HCT116 (cell line): ENCODE measurements at regions not wholly inside any gene's neighbourhood (a gene's known extent, or its start where the extent isn't known, plus 50 kb on each side); places are given as distances from the start of the nearest gene placed in this dataset.

Experiments
- ATAC-seq: fragments of 200-7000 bp; cut with Tn5 transposase; 2 replicates; pipeline ENCODE4 v1.9.1; 2020; ENCODE audit warnings: mild to moderate bottlenecking, moderate library complexity
- BruUV-seq: library from RNA; stranded (reverse); fragments of 400-500 nt; replicated peaks from 2 replicates; lab custom pipeline; 2021; lab: Mats Ljungman, UMichigan
- CTCF ChIA-PET: fragments of 300-600 bp; sonication (Branson Sonifier 250); formaldehyde crosslinking; loops from one replicate; lab custom pipeline; 2021; ENCODE audit warnings: antibody characterized with exemption; lab: Charles Lee
- POLR2A ChIA-PET: fragments of 300-600, 350-600 bp; sonication (Branson Sonifier 250); formaldehyde crosslinking; loops from one replicate; lab custom pipeline; 2021; ENCODE audit warnings: antibody characterized with exemption; lab: Charles Lee
- RAD21 ChIA-PET, 2 experiments: fragments of 300-600 bp; sonication (Branson Sonifier 250); formaldehyde crosslinking; loops; one replicate each; lab custom pipeline; 2023; ENCODE audit warnings: low total read pairs in 2 of 2; ENCODE audit not compliant: uncharacterized antibody in 2 of 2, unreplicated experiment in 2 of 2, low non-redundant PET in 1 of 2; lab: Charles Lee
- DNase-seq: peaks from one replicate; pipeline ENCODE4 v3.0.0-alpha.2; 2010; ENCODE audit warnings: low read depth, low spot score
- H2AFZ ChIP-seq: fragments of 200-600 bp; shearing (Covaris generic), sonication (generic); 2 replicates; pipeline ENCODE4 v1.6.1; 2017; ENCODE audit warnings: low read depth, mixed run types, mixed read lengths, antibody characterized with exemption, low read length; ENCODE audit not compliant: poor library complexity, severe bottlenecking
- H3K27ac ChIP-seq: 2 replicates; pipeline ENCODE4 v1.5.1; 2012; ENCODE audit warnings: low read depth, low read length
- H3K27me3 ChIP-seq: fragments of 200-600 bp; sonication (generic); 2 replicates; pipeline ENCODE4 v1.6.1; 2016; ENCODE audit warnings: mixed run types, low read length, mixed read lengths; ENCODE audit not compliant: insufficient read depth
- H3K36me3 ChIP-seq, 2 experiments: fragments of 200-500 bp in 1 of 2; fragments of 200-600 bp in 1 of 2; sonication (Bioruptor generic) in 1 of 2; sonication (generic) in 1 of 2; 2 replicates each; pipeline versions ENCODE4 v1.5.1 to v1.6.1; 2014 to 2016; ENCODE audit warnings: low read length in 2 of 2, inconsistent platforms in 1 of 2, mixed read lengths in 1 of 2, mixed run types in 1 of 2; ENCODE audit not compliant: insufficient read depth in 2 of 2, control insufficient read depth in 1 of 2
- H3K4me1 ChIP-seq, 2 experiments: fragments of 200-600 bp in 1 of 2; sonication (generic) in 1 of 2; 2 replicates each; pipeline versions ENCODE4 v1.5.1 to v1.6.1; 2012 to 2017; ENCODE audit warnings: low read length in 2 of 2, inconsistent platforms in 1 of 2, mild to moderate bottlenecking in 1 of 2, mixed read lengths in 1 of 2, mixed run types in 1 of 2, moderate library complexity in 1 of 2; ENCODE audit not compliant: insufficient read depth in 2 of 2, control insufficient read depth in 1 of 2
- H3K4me2 ChIP-seq: fragments of 200-600 bp; sonication (generic); 2 replicates; pipeline ENCODE4 v1.6.1; 2017; ENCODE audit warnings: mixed run types, low read length, mixed read lengths
- H3K4me3 ChIP-seq, 2 experiments: fragments of 200-600 bp in 1 of 2; sonication (generic) in 1 of 2; replicated peaks in 1 of 2; 2 replicates each; pipeline ENCODE4 v1.5.1; 2011 to 2016; ENCODE audit warnings: low read length in 2 of 2, control low read depth in 1 of 2, low read depth in 1 of 2, mild to moderate bottlenecking in 1 of 2, mixed read lengths in 1 of 2, mixed run types in 1 of 2
- H3K79me2 ChIP-seq: fragments of 200-600 bp; sonication (generic); 2 replicates; pipeline ENCODE4 v1.6.1; 2017; ENCODE audit warnings: mild to moderate bottlenecking, mixed run types, low read length, moderate library complexity, mixed read lengths; ENCODE audit not compliant: insufficient read depth
- H3K9ac ChIP-seq: fragments of 200-600 bp; sonication (generic); 2 replicates; pipeline ENCODE4 v1.6.1; 2016; ENCODE audit warnings: low read length, mixed read lengths
- H3K9me2 ChIP-seq: fragments of 200-600 bp; sonication (generic), shearing (Covaris generic); 2 replicates; pipeline ENCODE4 v1.6.1; 2017; ENCODE audit warnings: mixed run types, mild to moderate bottlenecking, moderate library complexity; ENCODE audit not compliant: insufficient read depth
- H3K9me3 ChIP-seq, 2 experiments: fragments of 200-500 bp in 1 of 2; fragments of 200-600 bp in 1 of 2; sonication (Bioruptor generic) in 1 of 2; sonication (generic) in 1 of 2; 2 replicates each; pipeline ENCODE4 v1.6.1; 2014 to 2017; ENCODE audit warnings: low read length in 2 of 2, mixed read lengths in 2 of 2, inconsistent platforms in 1 of 2, low read depth in 1 of 2, mild to moderate bottlenecking in 1 of 2, mixed run types in 1 of 2, moderate library complexity in 1 of 2; ENCODE audit not compliant: control insufficient read depth in 1 of 2, insufficient read depth in 1 of 2
- H4K20me1 ChIP-seq: fragments of 200-600 bp; sonication (generic), shearing (Covaris generic); 2 replicates; pipeline ENCODE4 v1.6.1; 2017; ENCODE audit warnings: mixed run types, mild to moderate bottlenecking, moderate library complexity; ENCODE audit not compliant: insufficient read depth
- CEBPB ChIP-seq: IDR thresholded peaks from 2 replicates; pipeline ENCODE4 v1.6.1; 2012; ENCODE audit warnings: low read depth
- EGR1 ChIP-seq: IDR thresholded peaks from 2 replicates; pipeline ENCODE4 v1.6.1; 2012; ENCODE audit warnings: low read depth
- ELF1 ChIP-seq: IDR thresholded peaks from 2 replicates; pipeline ENCODE4 v1.6.1; 2012; ENCODE audit warnings: low read depth, borderline replicate concordance
- EZH2 ChIP-seq: fragments of 200-600 bp; sonication (generic); IDR thresholded peaks from 2 replicates; pipeline ENCODE4 v1.6.1; 2017; ENCODE audit warnings: antibody characterized with exemption, mixed run types
- FOSL1 ChIP-seq: IDR thresholded peaks from 2 replicates; pipeline ENCODE4 v1.6.1; 2012; ENCODE audit warnings: low read depth
- JUND ChIP-seq: IDR thresholded peaks from 2 replicates; pipeline ENCODE4 v1.6.1; 2012
- POLR2A ChIP-seq: IDR thresholded peaks from 2 replicates; pipeline ENCODE4 v1.7.0; 2011; ENCODE audit warnings: borderline replicate concordance; ENCODE audit not compliant: insufficient read depth, insufficient read length; ENCODE audit errors: extremely low read depth
- POLR2AphosphoS5 ChIP-seq: IDR thresholded peaks from 2 replicates; pipeline ENCODE4 v1.6.1; 2011; ENCODE audit warnings: mild to moderate bottlenecking, low read depth, low read length, moderate library complexity
- RAD21 ChIP-seq: IDR thresholded peaks from 2 replicates; pipeline ENCODE4 v1.6.1; 2012; ENCODE audit warnings: low read depth, mild to moderate bottlenecking
- SIN3A ChIP-seq: IDR thresholded peaks from 2 replicates; pipeline ENCODE4 v1.6.1; 2012; ENCODE audit warnings: low read depth
- SP1 ChIP-seq: IDR thresholded peaks from 2 replicates; pipeline ENCODE4 v1.6.1; 2012; ENCODE audit warnings: low read depth
- SRF ChIP-seq: IDR thresholded peaks from 2 replicates; pipeline ENCODE4 v1.6.1; 2012; ENCODE audit warnings: low read depth
- ZFX ChIP-seq: fragments of 450-650 bp; IDR thresholded peaks from 2 replicates; pipeline ENCODE4 v1.6.1; 2017
- ZNF274 ChIP-seq: fragments of 200-500 bp; sonication (Bioruptor generic); IDR thresholded peaks from 2 replicates; pipeline ENCODE4 v1.6.1; 2014; ENCODE audit warnings: mild to moderate bottlenecking, low read depth, low read length, inconsistent platforms
- intact Hi-C: fragments of 100-400 bp; cut with micrococcal nuclease; formaldehyde crosslinking; loops from 2 replicates; pipeline ENCODE4 v1.10.0; 2022
- TF ChIP-seq, protein P1 (sequence below): IDR thresholded peaks from 2 replicates; pipeline ENCODE4 v1.6.1; 2012; ENCODE audit warnings: low read depth
- TF ChIP-seq, protein P2 (sequence below): IDR thresholded peaks from 2 replicates; pipeline ENCODE4 v1.6.1; 2012
- TF ChIP-seq, protein P3 (sequence below): IDR thresholded peaks from 2 replicates; pipeline ENCODE4 v1.6.1; 2012
- TF ChIP-seq, protein P4 (sequence below): IDR thresholded peaks from 2 replicates; pipeline ENCODE4 v1.6.1; 2011; ENCODE audit warnings: mild to moderate bottlenecking, low read length, moderate library complexity; ENCODE audit not compliant: insufficient replicate concordance; ENCODE audit errors: extremely low read depth
- TF ChIP-seq, protein P5 (sequence below), 3 experiments: fragments of 200-600 bp in 1 of 3; sonication (generic) in 1 of 3; IDR thresholded peaks in 2 of 3; conservative IDR thresholded peaks in 1 of 3; 2 replicates each; pipeline ENCODE4 v1.5.1; 2012 to 2017; ENCODE audit warnings: low read depth in 2 of 3, low read length in 2 of 3, antibody characterized with exemption in 1 of 3, borderline replicate concordance in 1 of 3, control low read depth in 1 of 3, mild to moderate bottlenecking in 1 of 3, mixed read lengths in 1 of 3, mixed run types in 1 of 3, moderate library complexity in 1 of 3; ENCODE audit not compliant: insufficient read depth in 1 of 3

DNA sequence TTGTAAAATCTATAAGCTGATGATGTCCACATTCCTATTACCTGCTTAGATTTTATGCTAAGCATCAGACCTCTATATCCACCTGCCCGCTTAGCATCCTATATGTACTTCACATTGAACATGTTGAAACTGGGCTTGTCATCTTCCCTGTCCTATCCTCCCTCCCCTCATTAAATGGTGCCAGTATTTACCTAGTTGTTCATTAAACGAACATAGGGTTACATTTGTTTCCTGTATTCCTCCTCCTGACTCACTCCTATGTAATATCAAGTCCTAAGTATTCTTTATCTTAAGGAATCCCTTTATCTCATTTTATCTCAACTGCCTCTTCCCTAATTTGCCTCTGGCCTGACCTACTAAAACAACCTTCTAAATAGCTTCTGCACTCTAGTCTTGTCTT, 177.8 kb upstream of the MEF2C start:
- Histone ChIP-seq H3K4me1 (no peaks in the 10 kb centered on the region), H3K4me2 (no peak overlapping the region), H3K9me3 (no peaks in the 10 kb centered on the region), H3K36me3 (no peaks in the 10 kb centered on the region), H3K27ac (no peak overlapping the region), H3K4me3 (no peak overlapping the region), H4K20me1 (no peaks in the 10 kb centered on the region), H2AFZ (no peak overlapping the region), H3K9me2 (no peaks in the 10 kb centered on the region), H3K79me2 (no peaks in the 10 kb centered on the region), H3K9ac (no peak overlapping the region), H3K27me3 (no peaks in the 10 kb centered on the region)
- CTCF ChIA-PET: no interaction called here
- intact Hi-C loops: no loop called here
- RAD21 ChIA-PET: no interaction called here
- no TSS peak for BruUV-seq
- POLR2A ChIA-PET: no interaction called here
- no peak for DNase-seq
- ATAC-seq: no peak
- TF ChIP-seq FOSL1 (no peak), ZFX (no peak), EZH2 (no peak), CEBPB (no peak), ELF1 (no peak), SRF (no peak), ZNF274 (no peak), POLR2AphosphoS5 (no peak), JUND (no peak), RAD21 (no peak), EGR1 (no peak), SP1 (no peak), POLR2A (no peak), SIN3A (no peak)
- TF ChIP-seq, protein P1, sequence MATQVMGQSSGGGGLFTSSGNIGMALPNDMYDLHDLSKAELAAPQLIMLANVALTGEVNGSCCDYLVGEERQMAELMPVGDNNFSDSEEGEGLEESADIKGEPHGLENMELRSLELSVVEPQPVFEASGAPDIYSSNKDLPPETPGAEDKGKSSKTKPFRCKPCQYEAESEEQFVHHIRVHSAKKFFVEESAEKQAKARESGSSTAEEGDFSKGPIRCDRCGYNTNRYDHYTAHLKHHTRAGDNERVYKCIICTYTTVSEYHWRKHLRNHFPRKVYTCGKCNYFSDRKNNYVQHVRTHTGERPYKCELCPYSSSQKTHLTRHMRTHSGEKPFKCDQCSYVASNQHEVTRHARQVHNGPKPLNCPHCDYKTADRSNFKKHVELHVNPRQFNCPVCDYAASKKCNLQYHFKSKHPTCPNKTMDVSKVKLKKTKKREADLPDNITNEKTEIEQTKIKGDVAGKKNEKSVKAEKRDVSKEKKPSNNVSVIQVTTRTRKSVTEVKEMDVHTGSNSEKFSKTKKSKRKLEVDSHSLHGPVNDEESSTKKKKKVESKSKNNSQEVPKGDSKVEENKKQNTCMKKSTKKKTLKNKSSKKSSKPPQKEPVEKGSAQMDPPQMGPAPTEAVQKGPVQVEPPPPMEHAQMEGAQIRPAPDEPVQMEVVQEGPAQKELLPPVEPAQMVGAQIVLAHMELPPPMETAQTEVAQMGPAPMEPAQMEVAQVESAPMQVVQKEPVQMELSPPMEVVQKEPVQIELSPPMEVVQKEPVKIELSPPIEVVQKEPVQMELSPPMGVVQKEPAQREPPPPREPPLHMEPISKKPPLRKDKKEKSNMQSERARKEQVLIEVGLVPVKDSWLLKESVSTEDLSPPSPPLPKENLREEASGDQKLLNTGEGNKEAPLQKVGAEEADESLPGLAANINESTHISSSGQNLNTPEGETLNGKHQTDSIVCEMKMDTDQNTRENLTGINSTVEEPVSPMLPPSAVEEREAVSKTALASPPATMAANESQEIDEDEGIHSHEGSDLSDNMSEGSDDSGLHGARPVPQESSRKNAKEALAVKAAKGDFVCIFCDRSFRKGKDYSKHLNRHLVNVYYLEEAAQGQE: no peak
- TF ChIP-seq, protein P2, sequence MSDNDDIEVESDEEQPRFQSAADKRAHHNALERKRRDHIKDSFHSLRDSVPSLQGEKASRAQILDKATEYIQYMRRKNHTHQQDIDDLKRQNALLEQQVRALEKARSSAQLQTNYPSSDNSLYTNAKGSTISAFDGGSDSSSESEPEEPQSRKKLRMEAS: no peak
- TF ChIP-seq, protein P3, sequence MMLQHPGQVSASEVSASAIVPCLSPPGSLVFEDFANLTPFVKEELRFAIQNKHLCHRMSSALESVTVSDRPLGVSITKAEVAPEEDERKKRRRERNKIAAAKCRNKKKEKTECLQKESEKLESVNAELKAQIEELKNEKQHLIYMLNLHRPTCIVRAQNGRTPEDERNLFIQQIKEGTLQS: no peak
- TF ChIP-seq, protein P4, sequence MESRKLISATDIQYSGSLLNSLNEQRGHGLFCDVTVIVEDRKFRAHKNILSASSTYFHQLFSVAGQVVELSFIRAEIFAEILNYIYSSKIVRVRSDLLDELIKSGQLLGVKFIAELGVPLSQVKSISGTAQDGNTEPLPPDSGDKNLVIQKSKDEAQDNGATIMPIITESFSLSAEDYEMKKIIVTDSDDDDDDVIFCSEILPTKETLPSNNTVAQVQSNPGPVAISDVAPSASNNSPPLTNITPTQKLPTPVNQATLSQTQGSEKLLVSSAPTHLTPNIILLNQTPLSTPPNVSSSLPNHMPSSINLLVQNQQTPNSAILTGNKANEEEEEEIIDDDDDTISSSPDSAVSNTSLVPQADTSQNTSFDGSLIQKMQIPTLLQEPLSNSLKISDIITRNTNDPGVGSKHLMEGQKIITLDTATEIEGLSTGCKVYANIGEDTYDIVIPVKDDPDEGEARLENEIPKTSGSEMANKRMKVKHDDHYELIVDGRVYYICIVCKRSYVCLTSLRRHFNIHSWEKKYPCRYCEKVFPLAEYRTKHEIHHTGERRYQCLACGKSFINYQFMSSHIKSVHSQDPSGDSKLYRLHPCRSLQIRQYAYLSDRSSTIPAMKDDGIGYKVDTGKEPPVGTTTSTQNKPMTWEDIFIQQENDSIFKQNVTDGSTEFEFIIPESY: no peak
- TF ChIP-seq, protein P5, sequence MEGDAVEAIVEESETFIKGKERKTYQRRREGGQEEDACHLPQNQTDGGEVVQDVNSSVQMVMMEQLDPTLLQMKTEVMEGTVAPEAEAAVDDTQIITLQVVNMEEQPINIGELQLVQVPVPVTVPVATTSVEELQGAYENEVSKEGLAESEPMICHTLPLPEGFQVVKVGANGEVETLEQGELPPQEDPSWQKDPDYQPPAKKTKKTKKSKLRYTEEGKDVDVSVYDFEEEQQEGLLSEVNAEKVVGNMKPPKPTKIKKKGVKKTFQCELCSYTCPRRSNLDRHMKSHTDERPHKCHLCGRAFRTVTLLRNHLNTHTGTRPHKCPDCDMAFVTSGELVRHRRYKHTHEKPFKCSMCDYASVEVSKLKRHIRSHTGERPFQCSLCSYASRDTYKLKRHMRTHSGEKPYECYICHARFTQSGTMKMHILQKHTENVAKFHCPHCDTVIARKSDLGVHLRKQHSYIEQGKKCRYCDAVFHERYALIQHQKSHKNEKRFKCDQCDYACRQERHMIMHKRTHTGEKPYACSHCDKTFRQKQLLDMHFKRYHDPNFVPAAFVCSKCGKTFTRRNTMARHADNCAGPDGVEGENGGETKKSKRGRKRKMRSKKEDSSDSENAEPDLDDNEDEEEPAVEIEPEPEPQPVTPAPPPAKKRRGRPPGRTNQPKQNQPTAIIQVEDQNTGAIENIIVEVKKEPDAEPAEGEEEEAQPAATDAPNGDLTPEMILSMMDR (IDR thresholded peaks at IDR 0.05 in 2 of 3, conservative IDR thresholded peaks at IDR 0.05 in 1 of 3; ENCODE audit: borderline replicate concordance in 1 of 3, insufficient read depth in 1 of 3, low read depth in 2 of 3, low read length in 2 of 3): no peak
